DND-41 (cell line): ENCODE measurements at regions not wholly inside any gene's neighbourhood (a gene's known extent, or its start where the extent isn't known, plus 50 kb on each side); places are given as distances from the start of the nearest gene placed in this dataset.

ENCODE experiments used
- EZH2 ChIP-seq: IDR thresholded peaks from 3 replicates; pipeline ENCODE4 v1.6.1; 2012; ENCODE audit warnings: borderline replicate concordance, low read depth, mild to moderate bottlenecking, moderate library complexity, low read length, inconsistent platforms; ENCODE audit not compliant: severe bottlenecking
- TF ChIP-seq, protein P1 (sequence below): IDR thresholded peaks from 2 replicates; pipeline ENCODE4 v1.5.1; 2012; ENCODE audit warnings: borderline replicate concordance, low read length, moderate library complexity, mild to moderate bottlenecking; ENCODE audit not compliant: poor library complexity, severe bottlenecking; ENCODE audit errors: extremely low read depth

DNA sequence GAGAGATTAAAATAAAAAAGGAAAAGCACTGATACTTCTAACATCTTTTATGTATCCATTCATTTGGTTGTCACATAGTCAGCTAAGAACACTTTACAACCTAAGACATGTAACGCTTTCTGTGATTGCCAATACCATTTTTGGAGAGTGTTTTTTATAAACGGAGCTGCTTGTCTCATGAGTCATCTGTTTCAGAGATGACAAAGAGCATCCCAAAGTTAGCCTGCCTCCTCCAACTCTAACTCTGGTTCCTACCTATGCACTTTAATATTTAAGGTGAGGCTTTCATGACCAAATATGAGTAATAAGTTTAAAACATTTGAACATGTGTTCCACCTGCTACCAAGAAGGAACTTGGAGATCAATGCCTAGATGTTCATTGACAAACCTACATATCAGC lies 260.1 kb upstream of the SMIM21 start:
- no peak for TF ChIP-seq EZH2
- TF ChIP-seq, protein P1, sequence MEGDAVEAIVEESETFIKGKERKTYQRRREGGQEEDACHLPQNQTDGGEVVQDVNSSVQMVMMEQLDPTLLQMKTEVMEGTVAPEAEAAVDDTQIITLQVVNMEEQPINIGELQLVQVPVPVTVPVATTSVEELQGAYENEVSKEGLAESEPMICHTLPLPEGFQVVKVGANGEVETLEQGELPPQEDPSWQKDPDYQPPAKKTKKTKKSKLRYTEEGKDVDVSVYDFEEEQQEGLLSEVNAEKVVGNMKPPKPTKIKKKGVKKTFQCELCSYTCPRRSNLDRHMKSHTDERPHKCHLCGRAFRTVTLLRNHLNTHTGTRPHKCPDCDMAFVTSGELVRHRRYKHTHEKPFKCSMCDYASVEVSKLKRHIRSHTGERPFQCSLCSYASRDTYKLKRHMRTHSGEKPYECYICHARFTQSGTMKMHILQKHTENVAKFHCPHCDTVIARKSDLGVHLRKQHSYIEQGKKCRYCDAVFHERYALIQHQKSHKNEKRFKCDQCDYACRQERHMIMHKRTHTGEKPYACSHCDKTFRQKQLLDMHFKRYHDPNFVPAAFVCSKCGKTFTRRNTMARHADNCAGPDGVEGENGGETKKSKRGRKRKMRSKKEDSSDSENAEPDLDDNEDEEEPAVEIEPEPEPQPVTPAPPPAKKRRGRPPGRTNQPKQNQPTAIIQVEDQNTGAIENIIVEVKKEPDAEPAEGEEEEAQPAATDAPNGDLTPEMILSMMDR = no peak
